Adrenal gland (tissue), 9 donors: ENCODE measurements at regions not wholly inside any gene's neighbourhood (a gene's known extent, or its start where the extent isn't known, plus 50 kb on each side); places are given as distances from the start of the nearest gene placed in this dataset.

Source experiments
- DNase-seq, 7 donors: peaks; one replicate each; pipeline ENCODE4 v3.0.0-alpha.2; 2019 to 2020
- H3K27ac ChIP-seq, 5 donors: fragments of 200-600 bp; sonication (generic) in 4 of 5; 1 replicate in 3 of 5; 2 replicates in 2 of 5; pipeline versions ENCODE4 v1.5.1 to v1.8.0; 2016 to 2020; ENCODE audit warnings: mild to moderate bottlenecking in 1 of 5
- H3K27me3 ChIP-seq: fragments of 200-600 bp; 2 replicates; pipeline ENCODE4 v1.8.0; 2021
- H3K36me3 ChIP-seq, 2 donors: fragments of 200-600 bp; replicated peaks in 1 of 2; 1 replicate in 1 of 2; 2 replicates in 1 of 2; pipeline versions ENCODE4 v1.5.1 to v1.8.0; 2018 to 2022
- H3K4me1 ChIP-seq, 2 donors: fragments of 200-600 bp; replicated peaks in 1 of 2; 1 replicate in 1 of 2; 2 replicates in 1 of 2; pipeline versions ENCODE4 v1.5.1 to v1.8.0; 2018 to 2021
- H3K4me3 ChIP-seq, 4 donors: fragments of 200-600 bp; sonication (generic) in 3 of 4; one replicate each; pipeline ENCODE4 v1.5.1; 2016 to 2018
- H3K9me3 ChIP-seq, 3 donors: fragments of 200-600 bp; sonication (generic) in 1 of 3; replicated peaks in 1 of 3; 1 replicate in 2 of 3; 2 replicates in 1 of 3; pipeline versions ENCODE4 v1.5.1 to v1.8.0; 2016 to 2021
- POLR2A ChIP-seq, 2 donors: fragments of 450-650 bp; IDR thresholded peaks; one replicate each; pipeline ENCODE4 v1.6.1; 2017; ENCODE audit warnings: antibody characterized with exemption in 2 of 2, mild to moderate bottlenecking in 2 of 2, moderate library complexity in 1 of 2
- WGBS, 4 donors: extraction: QIAGEN DNeasy Blood & Tissue Kit in 2 of 4; methylation state at CpG; one replicate each; pipeline versions ENCODE4 v1.1.5 to v1.1.7; 2013 to 2017; 5-methylcytosine and 5-hydroxymethylcytosine counted together
- intact Hi-C, 2 donors: fragments of 100-400 bp; cut with DNase I; formaldehyde crosslinking; loops; one replicate each; pipeline versions ENCODE4 v1.14.1 to v1.15.0; 2022 to 2023
- TF ChIP-seq, protein P1 (sequence below), 6 experiments: fragments of 450-650 bp in 4 of 6; fragments of 200-600 bp in 2 of 6; sonication (generic) in 1 of 6; IDR thresholded peaks; 1 replicate in 5 of 6; 2 replicates in 1 of 6; pipeline versions ENCODE4 v1.5.1 to v1.8.0; 2016 to 2021; ENCODE audit warnings: antibody characterized with exemption in 6 of 6, mild to moderate bottlenecking in 2 of 6, moderate library complexity in 1 of 6
- donor health status: healthy with polysubstance abuse.
- donor health status: Bipolar disorder and iron deficiency.
- donor health status: DM: yes; HTN: yes; CAD: no.
- donor health status: DM: no; HTN: no; CAD: no.
- donor health status: DM: no; HTN: no; CAD: no.

DNA sequence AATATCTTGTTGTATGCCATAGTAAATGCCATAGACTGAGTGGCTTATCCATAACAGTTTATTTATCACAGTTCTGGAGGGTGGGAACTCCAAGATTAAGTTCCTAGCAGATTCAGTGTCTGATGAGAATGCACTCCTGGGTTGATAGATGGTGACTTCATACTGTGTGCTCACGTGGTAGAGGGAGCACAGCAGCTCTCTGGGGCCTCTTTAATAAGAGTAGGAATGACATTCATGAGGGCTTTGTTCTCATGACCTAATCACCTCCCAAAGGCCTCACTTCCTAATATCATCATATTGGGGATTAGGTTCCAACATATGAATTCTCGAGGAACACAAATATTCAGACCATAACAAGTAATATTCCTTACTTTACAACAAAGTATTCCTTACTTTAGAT is 98.1 kb upstream of the SH3BP4 start:
- H3K4me1 ChIP-seq: no peaks in the 10 kb centered on the region
- no peak overlapping the region for H3K4me3 ChIP-seq
- 78 to 88% (median 83%) methylated on average over 2 of the region's 2 CpGs for WGBS, 4 donors
- H3K27me3 ChIP-seq: no peaks in the 10 kb centered on the region
- intact Hi-C loops: no loop called here
- no peaks in the 10 kb centered on the region for H3K9me3 ChIP-seq
- no peak for DNase-seq
- no peak overlapping the region for H3K27ac ChIP-seq
- H3K36me3 ChIP-seq: no peaks in the 10 kb centered on the region
- TF ChIP-seq, protein P1, sequence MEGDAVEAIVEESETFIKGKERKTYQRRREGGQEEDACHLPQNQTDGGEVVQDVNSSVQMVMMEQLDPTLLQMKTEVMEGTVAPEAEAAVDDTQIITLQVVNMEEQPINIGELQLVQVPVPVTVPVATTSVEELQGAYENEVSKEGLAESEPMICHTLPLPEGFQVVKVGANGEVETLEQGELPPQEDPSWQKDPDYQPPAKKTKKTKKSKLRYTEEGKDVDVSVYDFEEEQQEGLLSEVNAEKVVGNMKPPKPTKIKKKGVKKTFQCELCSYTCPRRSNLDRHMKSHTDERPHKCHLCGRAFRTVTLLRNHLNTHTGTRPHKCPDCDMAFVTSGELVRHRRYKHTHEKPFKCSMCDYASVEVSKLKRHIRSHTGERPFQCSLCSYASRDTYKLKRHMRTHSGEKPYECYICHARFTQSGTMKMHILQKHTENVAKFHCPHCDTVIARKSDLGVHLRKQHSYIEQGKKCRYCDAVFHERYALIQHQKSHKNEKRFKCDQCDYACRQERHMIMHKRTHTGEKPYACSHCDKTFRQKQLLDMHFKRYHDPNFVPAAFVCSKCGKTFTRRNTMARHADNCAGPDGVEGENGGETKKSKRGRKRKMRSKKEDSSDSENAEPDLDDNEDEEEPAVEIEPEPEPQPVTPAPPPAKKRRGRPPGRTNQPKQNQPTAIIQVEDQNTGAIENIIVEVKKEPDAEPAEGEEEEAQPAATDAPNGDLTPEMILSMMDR (IDR thresholded peaks at IDR 0.05): no peak
- TF ChIP-seq POLR2A (IDR thresholded peaks at IDR 0.05): no peak

DNA sequence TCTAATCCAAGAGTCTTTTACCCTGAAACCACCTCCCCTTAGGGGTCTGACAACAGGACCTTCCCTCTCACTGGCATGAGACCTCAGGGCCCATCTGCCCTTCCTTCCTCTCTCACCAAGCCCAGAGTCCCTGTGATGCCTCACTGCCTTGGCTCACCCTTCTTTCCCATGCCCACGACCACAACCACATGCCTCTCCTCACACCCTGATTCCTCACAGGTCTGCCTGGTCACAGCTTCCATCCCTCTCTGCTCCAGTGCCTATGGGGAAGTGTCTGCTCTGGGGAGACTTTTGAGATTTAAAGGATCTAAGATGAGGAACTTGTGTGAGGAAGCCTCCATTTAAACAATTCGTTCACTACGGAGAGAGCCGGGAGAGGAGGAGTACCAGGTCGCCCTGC is 98.9 kb upstream of the SH3BP4 start:
- TF ChIP-seq, protein P1 (IDR thresholded peaks at IDR 0.05): no peak
- TF ChIP-seq POLR2A (IDR thresholded peaks at IDR 0.05): no peak
- Histone ChIP-seq H3K36me3 (no peaks in the 10 kb centered on the region), H3K4me1 (no peaks in the 10 kb centered on the region), H3K27ac (no peak overlapping the region), H3K27me3 (no peaks in the 10 kb centered on the region), H3K9me3 (no peaks in the 10 kb centered on the region), H3K4me3 (no peak overlapping the region)
- intact Hi-C loops: no loop called here
- WGBS, 4 donors: 75 to 88% (median 85%) methylated on average over 5 of the region's 5 CpGs
- DNase-seq: no peak

DNA sequence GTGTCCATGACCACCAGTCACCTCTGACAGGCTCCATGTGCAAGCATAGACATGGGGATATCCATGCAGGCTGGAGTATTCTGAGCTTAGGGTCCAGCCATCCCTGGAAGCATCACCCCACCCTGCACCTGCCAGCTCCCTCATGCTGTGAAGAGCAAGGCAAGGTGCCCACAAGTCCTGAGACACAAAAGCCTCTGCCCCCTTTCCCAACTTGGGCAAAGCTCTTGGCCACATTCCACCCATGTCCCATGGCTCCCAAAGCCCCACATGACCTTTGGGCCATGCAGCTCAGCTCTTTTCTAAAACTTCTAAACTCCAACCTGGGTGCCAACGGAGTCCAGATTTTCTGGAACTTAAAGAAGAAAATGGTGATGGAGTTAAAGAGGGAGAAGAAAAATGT is 99.8 kb upstream of the SH3BP4 start:
- intact Hi-C loops: no loop called here
- 79 to 97% (median 91%) methylated on average over 1 of the region's 1 CpG for WGBS, 4 donors
- TF ChIP-seq POLR2A (IDR thresholded peaks at IDR 0.05): no peak
- TF ChIP-seq, protein P1 (IDR thresholded peaks at IDR 0.05): no peak
- Histone ChIP-seq H3K27ac (no peak overlapping the region), H3K4me3 (no peak overlapping the region), H3K27me3 (no peaks in the 10 kb centered on the region), H3K9me3 (no peaks in the 10 kb centered on the region), H3K36me3 (no peaks in the 10 kb centered on the region), H3K4me1 (no peaks in the 10 kb centered on the region)
- no peak for DNase-seq

DNA sequence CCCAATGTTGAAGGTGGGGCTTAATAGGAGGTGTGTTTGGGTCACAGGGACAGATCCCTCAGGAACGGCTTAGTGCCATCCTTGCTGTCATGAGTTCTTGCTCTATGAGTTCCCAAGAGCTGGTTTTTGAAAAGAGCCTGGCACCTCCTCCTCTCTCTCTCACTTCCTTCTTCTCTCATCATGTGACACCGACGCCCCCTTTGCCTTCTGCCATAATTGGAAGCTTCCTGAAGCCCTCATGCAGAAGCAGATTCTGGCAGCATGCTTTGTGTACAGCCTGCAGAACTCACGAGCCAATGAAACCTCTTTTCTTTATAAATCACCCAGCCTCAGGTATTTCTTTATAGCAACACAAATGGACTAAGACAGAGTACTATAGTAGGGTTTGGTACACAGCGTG is 100.4 kb upstream of the SH3BP4 start:
- intact Hi-C loops: no loop called here
- H3K27me3 ChIP-seq: no peaks in the 10 kb centered on the region
- no peak overlapping the region for H3K4me3 ChIP-seq
- no peak overlapping the region for H3K27ac ChIP-seq
- no peaks in the 10 kb centered on the region for H3K9me3 ChIP-seq
- no peak for TF ChIP-seq POLR2A (IDR thresholded peaks at IDR 0.05)
- TF ChIP-seq, protein P1 (IDR thresholded peaks at IDR 0.05): no peak
- no peaks in the 10 kb centered on the region for H3K36me3 ChIP-seq
- DNase-seq: no peak
- WGBS, 4 donors: 90 to 92% (median 91%) methylated on average over 5 of the region's 5 CpGs
- no peaks in the 10 kb centered on the region for H3K4me1 ChIP-seq
